G401 (cell line): ENCODE measurements at regions not wholly inside any gene's neighbourhood (a gene's known extent, or its start where the extent isn't known, plus 50 kb on each side); places are given as distances from the start of the nearest gene placed in this dataset.
"Not testable (repeated sequence)": the region's sequence is repeated elsewhere in the genome, so short reads cannot be mapped to it uniquely, and the experiment has no call there.

Experiments
- DNase-seq: peaks from one replicate; pipeline ENCODE4 v3.0.0-alpha.2; 2015; ENCODE audit warnings: low spot score
- in situ Hi-C: cut with HindIII; loops from 2 replicates; pipeline ENCODE4 v1.10.0; 2016; ENCODE audit warnings: low sequenced_read_pairs, mixed read lengths

DNA sequence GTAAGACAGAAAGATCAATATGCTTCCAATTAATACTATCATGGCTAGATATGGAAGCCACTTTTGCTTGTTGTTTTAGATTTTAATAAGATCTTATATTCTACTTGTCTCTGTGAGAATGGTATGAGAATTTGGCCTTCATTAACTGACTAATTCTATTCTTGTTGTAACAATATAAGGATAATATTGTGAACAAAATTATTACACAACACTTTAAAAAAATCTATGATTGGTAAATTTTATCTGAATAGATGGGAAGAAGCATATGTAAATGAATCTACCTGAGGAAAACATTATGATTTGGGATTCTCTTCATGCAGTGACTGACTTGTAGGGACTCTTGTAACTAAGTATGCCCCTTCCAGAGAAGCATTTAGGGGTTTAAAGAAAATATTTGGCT lies 308.9 kb upstream of the KCND2 start:
- DNase-seq = no peak
- in situ Hi-C loops = no loop called here

DNA sequence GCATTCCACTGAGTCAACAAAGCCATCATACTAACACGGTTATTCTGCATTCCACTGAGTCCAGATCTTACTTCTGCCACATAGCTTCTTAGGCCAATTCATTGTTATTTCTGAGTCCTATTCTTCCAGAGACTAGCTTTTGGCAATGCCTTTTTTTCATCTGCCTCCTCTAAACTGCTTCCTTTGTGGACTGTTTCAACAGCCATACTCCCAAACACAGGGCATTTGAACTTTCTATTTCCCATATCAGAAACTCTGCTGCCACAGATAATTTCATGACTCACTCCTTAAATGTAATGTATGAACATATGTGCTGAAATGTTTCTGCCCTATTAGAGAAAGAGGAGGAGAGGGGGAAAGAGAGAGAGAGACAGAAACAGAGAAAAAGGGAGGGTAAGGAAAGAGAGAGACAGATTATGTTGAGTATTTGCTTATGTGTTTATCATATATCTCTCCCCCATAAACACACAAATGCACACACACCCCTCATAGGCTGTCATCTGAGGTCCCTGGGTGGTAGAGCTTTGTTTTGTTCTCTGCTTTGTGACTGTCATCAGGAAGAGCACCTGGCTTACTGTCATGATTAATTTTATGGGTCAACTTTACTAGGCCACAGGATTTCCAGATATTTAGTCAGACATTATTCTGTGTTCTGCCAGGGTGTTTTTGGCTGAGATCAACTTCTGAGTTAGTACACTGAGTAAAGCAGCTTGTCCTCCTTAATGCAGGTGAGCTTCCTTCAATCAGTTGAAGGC lies 308.0 kb upstream of the KCND2 start:
- peak; percentile 87 for DNase-seq
- in situ Hi-C loops = no loop called here

DNA sequence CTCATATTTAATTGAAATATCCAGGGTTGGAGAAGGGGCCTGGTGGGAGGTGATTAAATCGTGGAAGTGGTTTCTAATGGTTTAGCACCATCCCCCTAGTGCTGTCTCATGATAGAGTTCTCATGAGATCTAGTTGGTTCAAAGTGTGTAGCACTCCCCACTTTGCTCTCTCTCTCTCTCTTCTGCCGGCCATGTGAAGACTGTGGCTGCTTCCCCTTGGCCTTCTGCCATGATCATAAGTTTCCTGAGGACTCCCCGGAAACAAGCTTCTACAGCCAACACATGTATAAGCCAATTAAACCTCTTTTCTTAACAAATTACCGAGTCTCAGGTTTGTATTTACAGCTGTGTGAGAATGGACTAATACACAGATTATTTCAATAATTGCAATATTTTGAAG lies 305.8 kb upstream of the KCND2 start:
- no peak for DNase-seq
- in situ Hi-C loops = no loop called here

DNA sequence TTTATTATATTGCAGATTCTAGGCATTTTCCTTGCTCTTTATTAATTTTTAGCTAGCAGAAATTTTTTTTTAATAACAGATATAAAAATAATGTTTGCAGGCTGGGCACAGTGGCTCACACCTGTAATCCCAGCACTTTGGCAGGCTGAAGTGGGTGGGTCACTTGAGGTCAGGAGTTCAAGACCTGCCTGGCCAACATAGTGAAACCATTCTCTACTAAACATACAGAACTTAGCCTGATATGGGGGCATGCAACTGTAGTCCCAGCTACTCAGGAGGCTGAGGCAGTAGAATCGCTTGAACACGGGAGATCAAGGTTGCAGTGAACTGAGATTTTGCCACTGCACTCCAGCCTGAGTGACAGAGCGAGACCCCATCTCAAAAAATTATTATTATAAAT lies 304.6 kb upstream of the KCND2 start:
- in situ Hi-C loops, DNase-seq: not testable (repeated sequence)

DNA sequence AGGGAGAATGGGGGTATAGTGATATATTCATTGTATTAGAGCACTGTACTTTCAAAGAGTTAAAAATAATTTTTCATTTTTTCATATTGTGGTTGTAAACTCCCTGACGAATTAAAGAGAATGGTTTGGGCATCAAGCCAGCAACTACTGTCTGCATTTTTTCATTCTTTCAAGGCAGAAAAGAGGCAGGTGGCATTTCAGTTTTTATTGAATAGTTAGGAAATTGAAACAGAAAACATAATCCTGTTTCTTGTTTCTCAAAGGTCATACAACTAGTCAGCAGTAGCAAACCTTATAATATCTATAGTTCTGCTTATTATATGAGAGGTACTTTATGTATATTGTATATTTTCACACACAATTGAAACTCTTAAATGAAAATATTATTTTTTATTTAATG lies 303.9 kb upstream of the KCND2 start:
- in situ Hi-C loops = no loop called here

DNA sequence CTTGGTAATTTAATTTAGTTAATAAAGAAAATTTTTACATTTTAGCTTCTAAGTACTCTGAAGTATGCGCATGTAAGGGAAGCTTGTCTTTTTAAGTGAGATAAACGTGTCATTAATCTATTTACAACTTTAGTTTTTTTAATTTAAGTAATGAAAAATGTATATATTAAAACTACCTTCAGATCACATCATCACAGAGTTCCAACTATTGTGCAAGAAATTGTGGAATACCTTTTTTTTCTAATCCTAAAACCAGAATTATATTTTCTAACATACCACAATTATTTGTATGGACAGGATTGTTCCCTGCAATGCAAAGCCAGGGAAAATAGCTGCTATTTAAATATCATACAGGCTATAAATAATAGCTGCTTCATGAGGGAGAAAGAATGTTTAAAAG lies 303.2 kb upstream of the KCND2 start:
- in situ Hi-C loops = no loop called here
- no peak for DNase-seq

More for the DNA sequence above, 303.9 kb upstream of the KCND2 start:
- DNase-seq = no peak

DNA sequence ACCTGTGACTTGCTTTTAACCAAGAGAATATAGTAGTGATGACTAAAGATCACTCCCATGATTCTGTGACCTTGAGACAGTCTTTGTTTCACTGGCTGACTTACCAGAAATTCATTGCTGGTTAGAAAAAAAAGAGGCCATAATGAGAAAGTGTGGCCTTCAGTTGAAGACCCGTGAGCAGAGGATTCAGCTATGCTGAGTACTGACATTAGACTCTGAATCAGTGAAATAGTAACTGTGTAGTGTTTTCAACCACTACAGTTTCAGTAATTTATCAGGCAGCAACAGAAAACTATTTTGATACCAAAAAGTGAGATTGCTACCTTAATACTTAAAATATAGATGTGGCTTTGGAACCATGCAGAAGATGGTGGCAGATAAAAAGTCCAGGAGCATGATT lies 298.0 kb upstream of the KCND2 start:
- no peak for DNase-seq
- in situ Hi-C loops = no loop called here

DNA sequence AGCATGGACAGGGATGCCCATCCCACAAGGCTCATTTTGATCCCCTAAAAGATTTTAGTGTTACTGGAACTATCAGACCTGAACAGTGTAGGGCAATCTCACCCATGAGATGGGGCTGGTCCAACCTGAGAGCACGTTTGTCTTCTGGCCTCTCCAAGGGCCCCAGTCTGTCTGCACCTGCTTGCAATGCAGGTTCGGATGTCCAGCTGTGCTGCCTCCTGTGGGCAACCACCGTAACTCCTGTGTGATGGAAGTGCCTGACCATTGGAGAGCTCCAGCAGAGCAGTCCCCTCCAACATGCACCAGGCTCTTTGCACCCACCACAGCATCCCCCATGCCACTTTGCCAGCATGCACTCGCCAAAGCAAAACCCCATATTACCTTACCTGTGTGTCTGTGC lies 290.1 kb upstream of the KCND2 start:
- no peak for DNase-seq
- in situ Hi-C loops = no loop called here

DNA sequence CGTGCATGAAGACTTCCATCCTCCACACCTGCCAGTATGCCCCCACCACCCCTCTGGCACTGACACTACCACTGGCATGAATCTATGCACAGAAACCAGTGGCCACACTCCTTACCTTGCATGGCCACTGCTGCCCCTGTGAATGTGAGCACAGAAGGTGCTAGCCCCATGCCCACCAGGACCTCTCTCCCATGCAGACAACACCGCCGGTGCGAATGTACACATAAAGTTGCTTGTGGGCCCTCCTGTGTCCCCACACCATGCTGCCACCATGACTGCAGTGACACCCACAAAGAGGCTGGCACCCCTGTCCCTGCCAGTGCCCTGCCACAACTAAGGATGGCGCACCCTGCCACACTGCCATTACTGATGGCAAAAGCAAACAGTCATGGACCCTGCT lies 289.5 kb upstream of the KCND2 start:
- DNase-seq = no peak
- in situ Hi-C loops = no loop called here

DNA sequence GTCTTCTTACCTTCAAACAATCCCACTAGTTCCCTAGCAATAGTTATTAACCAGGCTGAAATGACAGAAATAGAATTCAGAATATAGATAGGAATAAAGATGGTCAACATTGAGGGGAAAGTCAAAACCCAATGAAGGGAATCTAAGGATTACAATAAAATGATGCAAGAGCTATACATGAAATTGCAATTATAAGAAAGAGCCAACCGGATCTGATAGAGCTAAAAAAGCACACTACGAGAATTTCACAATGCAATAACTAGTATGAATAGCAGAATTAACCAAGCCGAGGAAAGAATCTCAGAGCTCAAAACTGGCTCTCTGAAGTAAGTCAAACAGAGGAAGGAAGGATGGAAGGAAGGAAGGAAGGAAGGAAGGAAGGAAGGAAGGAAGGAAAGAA lies 288.7 kb upstream of the KCND2 start:
- no peak for DNase-seq

DNA sequence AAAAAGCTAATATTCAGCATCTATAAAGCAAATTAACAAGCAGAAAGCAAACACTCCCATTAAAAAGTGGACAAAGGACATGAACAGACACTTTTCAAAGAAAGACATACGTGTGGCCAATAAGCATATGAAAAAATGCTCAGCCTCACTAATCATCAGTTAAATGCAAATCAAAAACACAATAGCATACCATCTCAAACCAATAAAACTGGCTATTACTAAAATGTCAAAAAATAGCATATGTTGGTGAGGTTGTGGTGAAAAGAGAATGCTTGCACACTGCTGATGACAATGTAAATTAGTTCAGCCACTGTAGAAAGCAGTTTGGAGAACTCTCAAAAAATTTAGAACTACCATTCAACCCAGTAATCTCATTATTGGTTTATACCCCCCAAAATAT lies 284.6 kb upstream of the KCND2 start:
- in situ Hi-C loops = no loop called here
- no peak for DNase-seq

More for the DNA sequence above, 288.7 kb upstream of the KCND2 start:
- in situ Hi-C loops = no loop called here

DNA sequence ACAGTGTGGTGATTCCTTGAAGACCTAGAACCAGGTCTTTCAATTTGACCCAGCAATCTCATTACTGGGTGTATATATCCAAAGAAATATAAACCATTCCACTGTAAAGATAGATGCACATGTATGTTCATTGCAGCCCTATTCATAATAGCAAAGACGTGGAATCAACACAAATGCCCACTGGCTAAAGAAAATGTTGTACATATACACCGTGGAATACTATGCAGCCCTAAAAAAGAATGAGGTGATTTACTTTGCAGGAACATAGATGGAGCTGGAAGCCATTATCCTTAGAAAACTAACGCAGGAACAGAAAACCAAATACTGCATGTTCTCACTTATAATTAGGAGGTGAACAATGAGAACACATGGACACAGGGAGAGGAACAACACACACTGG lies 278.0 kb upstream of the KCND2 start:
- no peak for DNase-seq
- in situ Hi-C loops = no loop called here

DNA sequence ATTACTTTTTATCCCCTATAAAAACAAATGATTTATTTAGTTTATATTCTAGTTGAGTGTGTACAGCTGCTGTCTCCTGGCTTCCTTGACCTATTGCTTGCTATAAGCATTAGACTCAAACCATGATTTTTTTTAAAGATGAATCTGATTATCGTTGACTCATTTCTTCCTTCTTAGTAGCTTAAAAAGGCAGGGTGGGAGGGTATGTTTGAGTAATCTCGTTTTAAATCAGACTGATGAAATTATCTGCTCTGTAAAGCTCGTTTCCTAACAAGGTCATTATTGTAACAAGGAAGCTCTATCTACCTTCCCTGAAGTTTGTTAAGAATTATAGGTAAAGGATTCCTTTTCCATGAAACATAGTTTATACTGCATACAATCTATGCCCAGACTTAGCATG lies 276.3 kb upstream of the KCND2 start:
- in situ Hi-C loops = no loop called here
- no peak for DNase-seq

DNA sequence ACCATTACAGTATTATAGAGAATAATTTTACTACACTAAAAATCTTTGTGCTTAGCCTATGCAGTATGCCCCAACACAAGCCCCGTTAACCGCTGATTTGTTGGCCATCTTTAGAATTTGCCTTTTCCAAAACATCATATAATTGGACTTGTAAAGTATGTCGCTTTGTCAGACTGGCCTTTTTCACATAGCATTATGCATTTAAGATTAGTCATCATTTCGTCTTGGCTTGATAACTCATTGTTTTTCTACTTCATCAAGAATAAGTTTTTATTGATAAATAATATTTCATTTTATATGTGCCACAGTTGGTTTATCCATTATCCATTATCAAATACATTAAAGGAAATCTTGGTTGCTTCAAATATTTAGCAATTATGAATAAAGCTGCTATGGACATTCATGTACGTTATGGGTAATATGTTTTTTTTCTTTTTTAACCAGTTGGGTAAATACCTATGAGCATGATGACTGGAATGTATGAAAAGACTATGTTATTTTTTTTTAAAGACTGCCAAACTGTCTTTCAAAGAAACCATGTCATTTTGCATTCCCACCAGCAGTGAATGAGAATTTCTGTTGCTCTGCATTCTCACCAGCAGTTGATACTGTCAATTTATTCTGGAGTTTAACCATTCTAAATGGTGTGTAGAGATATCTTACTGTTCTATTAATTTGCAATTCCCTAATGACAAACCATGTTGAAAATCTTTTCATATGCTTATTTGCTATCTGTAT lies 273.1 kb upstream of the KCND2 start:
- in situ Hi-C loops = no loop called here
- DNase-seq = no peak

DNA sequence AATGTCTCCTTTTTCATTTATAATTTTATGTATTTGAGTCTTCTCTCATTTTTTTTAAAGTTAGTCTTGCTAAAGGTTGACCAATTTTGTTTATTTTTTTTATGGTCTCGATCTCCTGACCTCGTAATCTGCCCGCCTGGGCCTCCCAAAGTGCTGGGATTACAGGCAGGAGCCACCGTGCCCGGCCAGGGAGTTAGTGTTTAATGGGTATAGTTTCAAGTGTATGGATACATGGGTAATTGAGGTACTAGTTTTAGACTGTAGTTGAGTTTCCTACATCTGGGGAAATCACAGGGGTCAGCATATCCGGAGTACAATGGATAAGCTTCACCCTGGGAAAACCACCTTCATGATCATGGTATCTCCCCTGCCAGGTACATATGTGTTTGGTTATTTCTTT lies 267.3 kb upstream of the KCND2 start:
- no peak for DNase-seq
- in situ Hi-C loops = no loop called here

DNA sequence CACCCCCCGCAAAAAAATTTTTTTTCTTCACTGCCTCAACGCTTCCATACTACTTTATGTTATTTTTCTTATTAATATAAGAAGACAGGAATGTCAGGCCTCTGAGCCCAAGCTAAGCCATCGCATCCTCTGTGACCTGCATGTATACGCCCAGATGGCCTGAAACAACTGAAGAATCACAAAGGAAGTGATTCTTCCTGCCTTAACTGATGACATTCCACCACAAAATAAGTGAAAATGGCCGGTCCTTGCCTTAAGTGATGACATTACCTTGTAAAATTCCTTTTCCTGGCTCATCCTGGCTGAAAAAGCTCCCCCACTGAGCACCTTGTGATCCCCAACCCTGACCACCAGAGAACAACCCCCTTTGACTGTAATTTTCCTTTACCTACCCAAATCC lies 258.7 kb upstream of the KCND2 start:
- DNase-seq, in situ Hi-C loops: not testable (repeated sequence)

DNA sequence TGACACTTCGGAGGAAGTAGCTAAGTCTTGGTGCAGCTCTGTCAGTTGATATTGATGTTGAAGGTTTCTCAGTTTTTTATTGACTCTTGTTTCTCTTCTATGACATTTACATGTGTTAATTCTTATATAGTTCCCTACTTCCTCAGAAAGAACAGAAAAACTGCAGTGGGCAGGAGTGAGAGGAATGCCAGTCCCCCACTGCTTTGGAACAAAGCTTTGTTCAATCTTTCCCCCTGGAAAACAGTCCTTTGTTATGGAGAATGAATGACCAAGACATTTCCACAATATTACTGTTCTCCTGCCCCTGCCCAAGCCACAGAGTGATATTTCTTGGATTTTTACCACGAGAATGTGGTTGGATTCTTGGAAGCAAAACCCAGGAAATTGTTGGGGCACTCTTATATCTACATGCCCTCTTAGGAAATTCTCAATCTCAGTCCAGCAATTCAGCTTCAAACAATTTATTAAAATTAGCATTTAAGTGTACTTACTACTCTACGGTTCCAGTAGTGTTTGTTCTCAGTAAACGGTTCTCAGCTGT lies 258.0 kb upstream of the KCND2 start:
- in situ Hi-C loops = no loop called here
- DNase-seq = no peak

DNA sequence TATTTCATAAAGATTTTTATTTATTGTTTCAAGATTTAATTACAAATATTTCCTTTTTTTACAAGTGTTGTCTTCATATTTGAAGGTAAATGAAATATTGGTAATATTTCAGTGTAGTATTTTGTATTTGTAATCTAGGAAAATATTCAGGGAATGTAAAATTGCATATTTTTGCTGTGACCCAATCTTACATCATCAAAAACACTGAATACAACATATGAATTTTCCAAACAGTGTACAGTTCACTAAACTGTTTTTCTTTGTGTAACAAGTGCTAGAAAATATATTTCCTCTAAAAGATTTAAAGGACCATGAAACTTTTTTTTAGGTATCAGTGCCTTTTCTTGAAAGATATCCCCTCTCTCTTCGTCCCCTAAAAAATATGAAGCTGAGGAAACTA lies 251.9 kb upstream of the KCND2 start:
- in situ Hi-C loops = no loop called here
- DNase-seq = no peak

DNA sequence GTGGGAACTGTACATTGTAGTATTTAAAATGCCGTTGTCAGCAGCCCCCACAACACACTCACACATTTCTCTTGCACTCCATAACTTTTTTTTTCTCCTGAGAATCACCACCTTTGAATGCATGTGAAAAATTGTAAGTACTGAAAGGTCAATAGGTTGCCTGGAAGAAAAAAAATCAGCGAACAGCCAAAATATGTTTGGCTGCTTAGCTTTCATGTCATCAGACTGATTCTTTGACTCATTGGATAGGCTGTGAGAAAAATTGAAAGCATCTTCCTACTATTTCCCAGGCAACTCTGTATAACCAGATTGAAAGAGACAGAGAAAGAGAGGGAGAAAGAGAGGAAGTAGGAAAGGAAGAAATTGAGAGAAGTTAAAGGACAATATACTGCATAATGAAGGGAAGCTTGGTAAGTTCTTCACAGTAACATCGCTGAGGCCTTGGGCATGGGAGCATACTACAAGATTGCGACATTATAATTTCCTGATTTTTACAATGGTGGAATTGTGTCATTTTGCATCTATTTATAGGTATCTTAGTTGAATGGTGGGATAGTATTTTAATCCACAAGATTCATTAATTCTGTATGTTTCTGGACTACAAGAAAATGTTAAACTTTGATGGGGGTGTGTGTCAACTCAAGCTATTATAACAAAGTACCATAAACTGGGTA lies 249.3 kb upstream of the KCND2 start:
- in situ Hi-C loops = no loop called here
- DNase-seq = no peak

DNA sequence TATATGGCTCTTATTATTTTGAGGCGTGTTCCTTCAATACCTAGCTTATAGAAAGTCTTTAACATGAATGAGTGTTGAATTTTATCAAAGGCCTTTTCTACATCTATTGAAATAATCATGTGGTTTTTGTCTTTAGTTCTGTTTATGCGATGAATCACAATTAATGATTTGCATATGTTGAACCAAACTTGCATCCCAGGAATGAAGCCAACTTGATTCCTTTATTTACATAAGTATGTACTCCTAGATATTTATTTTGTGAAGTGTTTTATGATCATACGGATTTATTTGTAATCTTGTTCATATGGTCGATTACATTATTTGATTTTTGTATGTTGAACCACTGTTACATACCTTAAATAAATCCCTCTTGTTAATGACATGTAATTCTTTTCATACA lies 244.3 kb upstream of the KCND2 start:
- DNase-seq = no peak
- in situ Hi-C loops = no loop called here
